HT-29 (cell line): ENCODE measurements at regions not wholly inside any gene's neighbourhood (a gene's known extent, or its start where the extent isn't known, plus 50 kb on each side); places are given as distances from the start of the nearest gene placed in this dataset.

ENCODE experiments used
- DNase-seq: peaks from one replicate; pipeline ENCODE4 v3.0.0-alpha.2; 2015; ENCODE audit warnings: low spot score

DNA sequence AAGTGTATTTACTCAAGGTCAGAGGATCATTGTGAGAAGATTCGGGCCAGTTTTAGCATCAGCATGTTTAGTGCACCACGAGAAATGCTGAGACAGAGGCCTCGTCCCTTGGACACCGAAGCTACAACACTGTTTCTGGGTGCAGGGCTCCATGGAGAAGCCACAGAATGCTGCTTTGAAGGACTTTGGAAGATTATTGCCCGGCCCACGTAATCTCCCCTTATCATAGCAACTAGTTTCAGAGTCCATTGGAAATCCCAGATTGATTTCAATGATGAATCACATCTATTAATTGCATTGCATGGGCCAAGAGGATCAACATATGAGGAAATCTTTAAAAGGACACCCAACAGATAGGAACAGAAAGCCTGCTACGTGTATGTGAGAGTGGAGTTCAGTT, 156.0 kb downstream of the MAF start:
- DNase-seq: no peak

GRCh38 chr16:79439901-79440300, 160.6 kb downstream of the MAF start:
- no peak for DNase-seq

- DNase-seq: no peak
Measured at GRCh38 chr16:79437764-79438751, 162.5 kb downstream of the MAF start.

GRCh38 chr16:79436885-79437284, 163.7 kb downstream of the MAF start:
- DNase-seq: no peak

- no peak for DNase-seq
Measured at GRCh38 chr16:79434771-79435170, 165.8 kb downstream of the MAF start.

DNA sequence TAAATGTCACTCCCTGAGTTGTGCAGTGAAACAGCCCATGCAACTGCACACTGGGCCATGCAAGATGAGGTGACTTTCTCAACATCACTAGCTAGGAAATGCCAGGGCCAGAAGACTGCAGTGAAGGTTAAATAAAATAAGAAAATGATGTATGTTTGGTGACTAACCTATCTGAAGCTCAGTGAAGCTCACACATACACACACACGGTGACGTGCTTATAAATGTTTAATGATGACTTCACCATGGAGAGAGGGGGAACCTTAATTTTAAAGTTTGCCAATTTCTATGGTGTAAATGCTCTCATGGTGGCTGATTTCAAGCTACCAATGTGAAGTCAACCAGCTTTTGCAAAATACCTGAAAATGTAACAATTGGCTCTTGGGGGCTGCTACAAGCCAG, 166.4 kb downstream of the MAF start:
- no peak for DNase-seq

DNA sequence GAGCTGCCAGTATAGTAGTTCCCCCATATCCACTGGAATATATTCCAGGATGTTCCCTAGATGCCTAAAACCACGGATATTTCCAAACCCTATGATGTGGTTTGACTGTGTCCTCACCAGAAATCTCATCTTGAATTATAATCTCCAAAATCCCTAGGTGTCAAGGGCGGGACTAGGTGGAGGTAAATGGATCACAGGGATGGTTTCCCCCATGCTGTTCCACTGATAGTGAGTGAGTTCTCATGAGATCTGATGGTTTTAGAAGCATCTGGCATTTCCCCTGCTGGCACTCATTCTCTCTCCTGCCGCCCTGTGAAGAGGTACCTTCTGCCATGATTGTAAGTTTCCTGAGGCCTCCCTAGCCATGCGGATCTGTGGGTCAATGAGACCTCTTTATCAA, 168.6 kb downstream of the MAF start:
- no peak for DNase-seq

- DNase-seq: no peak
Measured at GRCh38 chr16:79430191-79430678, 170.3 kb downstream of the MAF start.

- DNase-seq: no peak
Measured at GRCh38 chr16:79429381-79430190, 171.0 kb downstream of the MAF start.

- DNase-seq: no peak
Measured at GRCh38 chr16:79426663-79427062, 173.9 kb downstream of the MAF start.

- DNase-seq: no peak
Measured at GRCh38 chr16:79422064-79422463, 178.5 kb downstream of the MAF start.

- DNase-seq: no peak
Measured at GRCh38 chr16:79421126-79421525, 179.4 kb downstream of the MAF start.

- no peak for DNase-seq
Measured at GRCh38 chr16:79420493-79420892, 180.0 kb downstream of the MAF start.

GRCh38 chr16:79419148-79419547, 181.4 kb downstream of the MAF start:
- DNase-seq: no peak

GRCh38 chr16:79417601-79418008, 182.9 kb downstream of the MAF start:
- DNase-seq: no peak

GRCh38 chr16:79415983-79416640, 184.4 kb downstream of the MAF start:
- no peak for DNase-seq

- DNase-seq: no peak
Measured at GRCh38 chr16:79412783-79413225, 187.7 kb downstream of the MAF start.

DNA sequence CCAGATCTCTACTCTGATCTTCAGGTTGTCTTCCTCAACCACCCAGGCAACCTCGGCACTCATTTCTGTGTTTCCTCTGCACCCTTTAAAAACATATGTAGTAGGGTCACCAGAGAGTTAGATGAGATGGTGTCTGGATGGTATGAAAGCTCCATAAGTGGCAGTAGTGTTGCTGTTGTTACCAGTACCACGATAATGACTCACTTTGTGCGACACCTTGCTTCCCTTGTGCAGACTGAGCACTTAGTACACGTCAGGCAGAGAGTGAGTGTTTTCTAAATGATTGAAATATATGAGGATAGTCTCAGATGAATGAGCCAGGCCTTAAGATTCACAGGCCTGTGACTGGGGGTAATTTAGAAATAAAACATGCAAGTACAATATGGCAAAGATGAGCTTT, 188.7 kb downstream of the MAF start:
- no peak for DNase-seq

- no peak for DNase-seq
Measured at GRCh38 chr16:79411357-79411756, 189.2 kb downstream of the MAF start.

DNA sequence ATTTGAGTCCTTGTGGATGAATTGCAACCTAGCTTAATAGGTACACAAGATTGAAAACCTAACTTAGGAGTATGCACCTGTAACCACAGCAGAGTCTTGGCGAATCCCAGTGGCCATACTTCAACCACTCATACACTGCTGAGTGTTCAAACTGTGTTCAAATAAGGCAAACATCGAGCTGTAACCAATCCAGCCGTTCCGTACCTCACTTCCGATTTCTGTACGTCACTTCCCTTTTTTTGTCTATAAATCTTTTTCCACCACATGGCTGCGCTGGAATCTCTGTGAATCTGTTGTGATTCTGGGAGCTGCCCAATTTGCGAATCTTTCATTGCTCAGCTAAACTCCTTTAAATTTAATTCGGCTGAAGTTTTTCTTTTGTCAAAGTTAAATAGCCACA, 190.6 kb downstream of the MAF start:
- DNase-seq: no peak

- no peak for DNase-seq
Measured at GRCh38 chr16:79408355-79408754, 192.2 kb downstream of the MAF start.
